ENCODE measurements at regions not wholly inside any gene's neighbourhood (a gene's known extent, or its start where the extent isn't known, plus 50 kb on each side); places are given as distances from the start of the nearest gene placed in this dataset.

- no peak overlapping the region for H3K4me3 ChIP-seq (ENCODE audit: low read depth, low read length)
- no peak for DNase-seq
- H3K27me3 ChIP-seq: no peaks in the 10 kb centered on the region
- no peaks in the 10 kb centered on the region for H3K9me3 ChIP-seq
- TF ChIP-seq CTCF (IDR thresholded peaks at IDR 0.05; ENCODE audit: low read depth, low read length): no peak
- H3K4me1 ChIP-seq: no peaks in the 10 kb centered on the region
- H3K36me3 ChIP-seq: no peaks in the 10 kb centered on the region
Observed at GRCh38 chr13:63110466-63110865, 1694.8 kb upstream of the PCDH20 start.

- no peaks in the 10 kb centered on the region for H3K27me3 ChIP-seq
- DNase-seq: no peak
- no peak for TF ChIP-seq CTCF (IDR thresholded peaks at IDR 0.05; ENCODE audit: low read depth, low read length)
- no peaks in the 10 kb centered on the region for H3K36me3 ChIP-seq
- H3K4me1 ChIP-seq: no peaks in the 10 kb centered on the region
- no peaks in the 10 kb centered on the region for H3K9me3 ChIP-seq
- no peak overlapping the region for H3K4me3 ChIP-seq (ENCODE audit: low read depth, low read length)
Observed at GRCh38 chr13:63107179-63107943, 1691.7 kb upstream of the PCDH20 start.

- H3K4me1 ChIP-seq: no peaks in the 10 kb centered on the region; the same call in 1 of the 2 replicates
Observed at GRCh38 chr13:63094717-63095116, 1679.1 kb upstream of the PCDH20 start.

GRCh38 chr13:63093907-63094469 is 1678.3 kb upstream of the PCDH20 start:
- no peak for TF ChIP-seq CTCF (IDR thresholded peaks at IDR 0.05; ENCODE audit: low read depth, low read length)

More at GRCh38 chr13:63094717-63095116, 1679.1 kb upstream of the PCDH20 start:
- H3K4me3 ChIP-seq (ENCODE audit: low read depth, low read length): no peak overlapping the region
- H3K9me3 ChIP-seq: no peaks in the 10 kb centered on the region
- no peaks in the 10 kb centered on the region for H3K27me3 ChIP-seq
- no peak for TF ChIP-seq CTCF (IDR thresholded peaks at IDR 0.05; ENCODE audit: low read depth, low read length)
- H3K36me3 ChIP-seq: no peaks in the 10 kb centered on the region
- DNase-seq: no peak

GRCh38 chr13:63092456-63092855 is 1676.8 kb upstream of the PCDH20 start:
- no peak for TF ChIP-seq CTCF (IDR thresholded peaks at IDR 0.05; ENCODE audit: low read depth, low read length)
- no peaks in the 10 kb centered on the region for H3K9me3 ChIP-seq
- no peak overlapping the region for H3K4me3 ChIP-seq (ENCODE audit: low read depth, low read length)
- DNase-seq: no peak
- H3K36me3 ChIP-seq: no peaks in the 10 kb centered on the region
- no peaks in the 10 kb centered on the region for H3K27me3 ChIP-seq
- peaks cover 4% of the 10 kb centered on the region for H3K4me1 ChIP-seq

More at GRCh38 chr13:63093907-63094469, 1678.3 kb upstream of the PCDH20 start:
- Histone ChIP-seq H3K4me1 (no peaks in the 10 kb centered on the region; the same call in 1 of the 2 replicates), H3K36me3 (no peaks in the 10 kb centered on the region), H3K27me3 (no peaks in the 10 kb centered on the region), H3K4me3 (ENCODE audit: low read depth, low read length) (no peak overlapping the region), H3K9me3 (no peaks in the 10 kb centered on the region)
- DNase-seq: no peak

GRCh38 chr13:63090524-63090923 is 1674.9 kb upstream of the PCDH20 start:
- Histone ChIP-seq H3K36me3 (no peaks in the 10 kb centered on the region), H3K4me1 (peaks cover 4% of the 10 kb centered on the region), H3K27me3 (no peaks in the 10 kb centered on the region), H3K9me3 (no peaks in the 10 kb centered on the region), H3K4me3 (ENCODE audit: low read depth, low read length) (no peak overlapping the region)
- no peak for DNase-seq
- TF ChIP-seq CTCF (IDR thresholded peaks at IDR 0.05; ENCODE audit: low read depth, low read length): no peak

Measured in BE2C (cell line).